Right forelimb (tissue), 1 donor: ENCODE measurements at regions not wholly inside any gene's neighbourhood (a gene's known extent, or its start where the extent isn't known, plus 50 kb on each side); places are given as distances from the start of the nearest gene placed in this dataset.

Experiments used
- DNase-seq: peaks from one replicate; pipeline ENCODE4 v3.0.0-alpha.2; 2018

- no peak for DNase-seq
Measured at GRCh38 chr17:51496378-51496777, 236.0 kb downstream of the UTP18 start.

GRCh38 chr17:51499897-51500296 lies 239.6 kb downstream of the UTP18 start:
- DNase-seq, result peak; percentile 53

GRCh38 chr17:51500454-51500853 lies 240.1 kb downstream of the UTP18 start:
- no peak for DNase-seq

GRCh38 chr17:51505450-51505849 lies 245.1 kb downstream of the UTP18 start:
- no peak for DNase-seq

- DNase-seq, result no peak
Measured at GRCh38 chr17:51507444-51507843, 247.1 kb downstream of the UTP18 start.

GRCh38 chr17:51508048-51508447 lies 247.7 kb downstream of the UTP18 start:
- DNase-seq, result no peak

GRCh38 chr17:51510940-51511339 lies 250.6 kb downstream of the UTP18 start:
- DNase-seq, result no peak

GRCh38 chr17:51512220-51512907 lies 252.0 kb downstream of the UTP18 start:
- DNase-seq, result no peak

GRCh38 chr17:51516924-51517323 lies 256.6 kb downstream of the UTP18 start:
- DNase-seq, result no peak

- no peak for DNase-seq
Measured at GRCh38 chr17:51524524-51524923, 264.2 kb downstream of the UTP18 start.

GRCh38 chr17:51526507-51526906 lies 266.2 kb downstream of the UTP18 start:
- no peak for DNase-seq

- DNase-seq, result no peak
Measured at GRCh38 chr17:51527225-51527982, 267.1 kb downstream of the UTP18 start.

- no peak for DNase-seq
Measured at GRCh38 chr17:51528111-51528510, 267.8 kb downstream of the UTP18 start.

- DNase-seq, result no peak
Measured at GRCh38 chr17:51533219-51533618, 272.9 kb downstream of the UTP18 start.

- DNase-seq, result no peak
Measured at GRCh38 chr17:51533821-51534220, 273.5 kb downstream of the UTP18 start.

- DNase-seq, result no peak
Measured at GRCh38 chr17:51536627-51537026, 276.3 kb downstream of the UTP18 start.

GRCh38 chr17:51537996-51538550 lies 277.7 kb downstream of the UTP18 start:
- DNase-seq, result no peak

- DNase-seq, result no peak
Measured at GRCh38 chr17:51540151-51540550, 279.8 kb downstream of the UTP18 start.

GRCh38 chr17:51541215-51541614 lies 280.9 kb downstream of the UTP18 start:
- no peak for DNase-seq

GRCh38 chr17:51546114-51546513 lies 285.8 kb downstream of the UTP18 start:
- no peak for DNase-seq

- no peak for DNase-seq
Measured at GRCh38 chr17:51548125-51548524, 287.8 kb downstream of the UTP18 start.

GRCh38 chr17:51555153-51555552 lies 294.8 kb downstream of the UTP18 start:
- no peak for DNase-seq

GRCh38 chr17:51559778-51560177 lies 299.4 kb downstream of the UTP18 start:
- no peak for DNase-seq

- no peak for DNase-seq
Measured at GRCh38 chr17:51560398-51560797, 300.1 kb downstream of the UTP18 start.
